GM23338 (cell line): ENCODE measurements at regions not wholly inside any gene's neighbourhood (a gene's known extent, or its start where the extent isn't known, plus 50 kb on each side); places are given as distances from the start of the nearest gene placed in this dataset.

Source experiments
- ATAC-seq: fragments of 200-7000 bp; cut with Tn5 transposase; 3 replicates; pipeline ENCODE4 v1.9.1; 2020
- DNase-seq: peaks from one replicate; pipeline ENCODE4 v3.0.0-alpha.2; 2015; ENCODE audit warnings: low spot score
- H2AFZ ChIP-seq: fragments of 200-600 bp; sonication (generic); 2 replicates; pipeline ENCODE4 v1.8.0; 2016; ENCODE audit warnings: antibody characterized with exemption, mild to moderate bottlenecking, moderate library complexity
- H3F3A ChIP-seq: fragments of 200-600 bp; sonication (generic); replicated peaks from 2 replicates; pipeline ENCODE4 v1.8.0; 2017; ENCODE audit warnings: antibody characterized with exemption, mixed run types, low read depth
- H3K27ac ChIP-seq: fragments of 200-600 bp; sonication (generic); 2 replicates; pipeline ENCODE4 v1.6.1; 2016; ENCODE audit warnings: low read depth
- H3K27me3 ChIP-seq: fragments of 200-600 bp; sonication (generic); 2 replicates; pipeline ENCODE4 v1.8.0; 2016; ENCODE audit warnings: mild to moderate bottlenecking, mixed run types, moderate library complexity; ENCODE audit not compliant: insufficient read depth
- H3K36me3 ChIP-seq: fragments of 200-600 bp; sonication (generic); 2 replicates; pipeline ENCODE4 v1.8.0; 2016; ENCODE audit warnings: mild to moderate bottlenecking; ENCODE audit not compliant: insufficient read depth
- H3K4me1 ChIP-seq: fragments of 200-600 bp; sonication (generic); 2 replicates; pipeline ENCODE4 v1.8.0; 2016; ENCODE audit warnings: mild to moderate bottlenecking, moderate library complexity; ENCODE audit not compliant: insufficient read depth
- H3K4me2 ChIP-seq: fragments of 200-600 bp; sonication (generic); 2 replicates; pipeline ENCODE4 v1.7.1; 2017; ENCODE audit warnings: mixed run types
- H3K4me3 ChIP-seq: fragments of 200-600 bp; sonication (generic); 2 replicates; pipeline ENCODE4 v1.6.1; 2016; ENCODE audit warnings: mixed run types
- H3K79me2 ChIP-seq: fragments of 200-600 bp; sonication (generic); replicated peaks from 2 replicates; pipeline ENCODE4 v1.8.0; 2017; ENCODE audit warnings: mild to moderate bottlenecking; ENCODE audit not compliant: insufficient read depth
- H3K9me2 ChIP-seq: fragments of 200-600 bp; sonication (generic); 2 replicates; pipeline ENCODE4 v1.8.0; 2017; ENCODE audit not compliant: insufficient read depth
- H4K20me1 ChIP-seq: fragments of 200-600 bp; sonication (generic); replicated peaks from 2 replicates; pipeline ENCODE4 v1.8.0; 2017; ENCODE audit warnings: mild to moderate bottlenecking; ENCODE audit not compliant: insufficient read depth
- H3K27ac Mint-ChIP-seq: 2 replicates; pipeline ENCODE4 v1.8.0; 2020; ENCODE audit warnings: inconsistent platforms, mild to moderate bottlenecking, moderate library complexity, mixed read lengths
- H3K27me3 Mint-ChIP-seq: 3 replicates; pipeline ENCODE4 v1.8.0; 2022; ENCODE audit warnings: low read depth, mild to moderate bottlenecking, moderate library complexity, mixed read lengths, inconsistent platforms; ENCODE audit not compliant: insufficient read depth, poor library complexity
- H3K36me3 Mint-ChIP-seq: 3 replicates; pipeline ENCODE4 v1.8.0; 2021; ENCODE audit warnings: low read depth, mild to moderate bottlenecking, inconsistent platforms, moderate library complexity, mixed read lengths
- H3K4me1 Mint-ChIP-seq: 3 replicates; pipeline ENCODE4 v1.8.0; 2020; ENCODE audit warnings: mild to moderate bottlenecking, inconsistent platforms, mixed read lengths
- H3K4me3 Mint-ChIP-seq: 3 replicates; pipeline ENCODE4 v1.8.0; 2021; ENCODE audit warnings: moderate library complexity, mild to moderate bottlenecking, inconsistent platforms, mixed read lengths
- H3K9me3 Mint-ChIP-seq: 3 replicates; pipeline ENCODE4 v1.8.0; 2020; ENCODE audit warnings: moderate library complexity, mild to moderate bottlenecking, inconsistent platforms, mixed read lengths
- CREB1 ChIP-seq: fragments of 250-450 bp; sonication (Bioruptor Pico); IDR thresholded peaks from 2 replicates; pipeline ENCODE4 v1.5.0; 2020; ENCODE audit warnings: low read depth, mild to moderate bottlenecking, moderate library complexity
- EZH2 ChIP-seq: fragments of 200-600 bp; sonication (generic); IDR thresholded peaks from one replicate; pipeline ENCODE4 v1.8.0; 2017; ENCODE audit warnings: antibody characterized with exemption, mild to moderate bottlenecking, low read depth; ENCODE audit not compliant: unreplicated experiment
- EZH2phosphoT487 ChIP-seq: fragments of 200-600 bp; sonication (generic); IDR thresholded peaks from one replicate; pipeline ENCODE4 v1.8.1; 2018; ENCODE audit warnings: antibody characterized with exemption; ENCODE audit not compliant: unreplicated experiment
- JUNB ChIP-seq: IDR thresholded peaks from one replicate; pipeline ENCODE4 v1.6.1; 2016; ENCODE audit warnings: antibody characterized with exemption; ENCODE audit not compliant: unreplicated experiment
- NANOG ChIP-seq: IDR thresholded peaks from 2 replicates; pipeline ENCODE4 v1.6.1; 2016; ENCODE audit warnings: antibody characterized with exemption, borderline replicate concordance
- POLR2AphosphoS5 ChIP-seq: IDR thresholded peaks from 2 replicates; pipeline ENCODE4 v1.6.1; 2016; ENCODE audit warnings: antibody characterized with exemption, low read depth
- STAT1 ChIP-seq: IDR thresholded peaks from one replicate; pipeline ENCODE4 v1.6.1; 2016; ENCODE audit warnings: antibody characterized with exemption; ENCODE audit not compliant: unreplicated experiment
- ZNF114 ChIP-seq: fragments of 250-450 bp; sonication (Bioruptor Pico); IDR thresholded peaks from 2 replicates; pipeline ENCODE4 v1.5.0; 2020; ENCODE audit warnings: mild to moderate bottlenecking, moderate library complexity
- ZNF331 ChIP-seq: fragments of 250-450 bp; sonication (Bioruptor Pico); IDR thresholded peaks from 2 replicates; pipeline ENCODE4 v1.5.0; 2020; ENCODE audit warnings: low read depth, mild to moderate bottlenecking, moderate library complexity
- ZNF462 ChIP-seq: fragments of 250-450 bp; sonication (Bioruptor Pico); IDR thresholded peaks from 2 replicates; pipeline ENCODE4 v1.5.0; 2020; ENCODE audit warnings: mild to moderate bottlenecking, moderate library complexity
- TF ChIP-seq, protein P1 (sequence below): IDR thresholded peaks from one replicate; pipeline ENCODE4 v1.6.1; 2018; ENCODE audit warnings: antibody characterized with exemption; ENCODE audit not compliant: unreplicated experiment
- TF ChIP-seq, protein P2 (sequence below): IDR thresholded peaks from 2 replicates; pipeline ENCODE4 v1.6.1; 2016; ENCODE audit warnings: antibody characterized with exemption

DNA sequence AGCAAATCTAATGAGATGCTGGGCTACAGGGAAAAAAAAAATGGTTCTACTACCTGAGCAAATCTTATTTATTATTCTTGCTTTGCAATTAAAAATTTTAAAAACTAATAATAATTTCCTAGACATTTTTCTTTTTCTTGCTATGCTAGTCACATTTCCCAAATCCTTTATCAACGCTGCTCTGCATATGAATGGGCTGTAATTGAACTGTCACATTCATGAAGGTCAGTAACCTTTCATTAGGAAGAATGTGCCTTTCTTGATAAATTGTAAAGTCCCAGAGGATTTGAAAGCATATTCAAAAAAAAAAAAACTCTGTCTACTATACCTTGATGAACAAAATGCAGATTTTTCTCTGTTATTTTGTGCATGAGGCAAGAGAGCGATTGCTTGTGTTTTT lies 538.7 kb upstream of the ID4 start:
- H3F3A ChIP-seq: no peaks in the 10 kb centered on the region
- H3K36me3 ChIP-seq: no peaks in the 10 kb centered on the region
- peak overlapping the region; percentile 18 for H3K4me2 ChIP-seq
- H3K4me1 ChIP-seq: peaks cover 18% of the 10 kb centered on the region
- H3K4me3 ChIP-seq: no peak overlapping the region
- H3K79me2 ChIP-seq: no peaks in the 10 kb centered on the region
- Mint-ChIP-seq H3K4me3 (no peak overlapping the region), H3K36me3 (no peaks in the 10 kb centered on the region), H3K27ac (0 out of 2 replicates have a peak overlapping the region, but pooled peaks have one; percentile 71), H3K4me1 (peaks cover 15% of the 10 kb centered on the region), H3K27me3 (peaks cover 3% of the 10 kb centered on the region), H3K9me3 (no peaks in the 10 kb centered on the region)
- DNase-seq: peak; percentile 32
- H4K20me1 ChIP-seq: no peaks in the 10 kb centered on the region
- H3K27ac ChIP-seq: no peak overlapping the region
- no peak for TF ChIP-seq EZH2phosphoT487
- TF ChIP-seq ZNF114: no peak
- no peak for TF ChIP-seq STAT1
- TF ChIP-seq NANOG: 0 out of 2 replicates have a peak, but pooled peaks have one; percentile 39
- TF ChIP-seq POLR2AphosphoS5: no peak
- peak; percentile 52; the same call in 2 of the 3 replicates for ATAC-seq
- H3K9me2 ChIP-seq: 0 out of 2 replicates have a peak, but pooled peaks cover 3% of the 10 kb centered on the region
- no peaks in the 10 kb centered on the region for H3K27me3 ChIP-seq
- no peak overlapping the region for H2AFZ ChIP-seq

GRCh38 chr6:19299129-19299528 lies 538.0 kb upstream of the ID4 start:
- Mint-ChIP-seq H3K27me3 (peaks cover 3% of the 10 kb centered on the region), H3K36me3 (no peaks in the 10 kb centered on the region), H3K9me3 (no peaks in the 10 kb centered on the region), H3K4me1 (peaks cover 15% of the 10 kb centered on the region), H3K27ac (peak overlapping the region; percentile 71), H3K4me3 (no peak overlapping the region)
- DNase-seq (no peak), ATAC-seq (no peak)
- H4K20me1 ChIP-seq: no peaks in the 10 kb centered on the region
- no peak overlapping the region for H2AFZ ChIP-seq
- H3K27me3 ChIP-seq: no peaks in the 10 kb centered on the region
- H3K9me2 ChIP-seq: 0 out of 2 replicates have a peak, but pooled peaks cover 3% of the 10 kb centered on the region
- no peak overlapping the region for H3K27ac ChIP-seq
- no peak overlapping the region for H3K4me3 ChIP-seq
- peak overlapping the region; percentile 18 for H3K4me2 ChIP-seq
- H3K36me3 ChIP-seq: no peaks in the 10 kb centered on the region
- H3K79me2 ChIP-seq: no peaks in the 10 kb centered on the region
- peaks cover 18% of the 10 kb centered on the region for H3K4me1 ChIP-seq
- no peaks in the 10 kb centered on the region for H3F3A ChIP-seq
- TF ChIP-seq STAT1 (no peak), CREB1 (CRISPR knock-in tag) (no peak), POLR2AphosphoS5 (no peak), EZH2 (no peak), JUNB (no peak), ZNF114 (no peak), ZNF331 (CRISPR knock-in tag) (no peak), ZNF462 (CRISPR knock-in tag) (no peak), NANOG (no peak), EZH2phosphoT487 (no peak)
- TF ChIP-seq, protein P1, sequence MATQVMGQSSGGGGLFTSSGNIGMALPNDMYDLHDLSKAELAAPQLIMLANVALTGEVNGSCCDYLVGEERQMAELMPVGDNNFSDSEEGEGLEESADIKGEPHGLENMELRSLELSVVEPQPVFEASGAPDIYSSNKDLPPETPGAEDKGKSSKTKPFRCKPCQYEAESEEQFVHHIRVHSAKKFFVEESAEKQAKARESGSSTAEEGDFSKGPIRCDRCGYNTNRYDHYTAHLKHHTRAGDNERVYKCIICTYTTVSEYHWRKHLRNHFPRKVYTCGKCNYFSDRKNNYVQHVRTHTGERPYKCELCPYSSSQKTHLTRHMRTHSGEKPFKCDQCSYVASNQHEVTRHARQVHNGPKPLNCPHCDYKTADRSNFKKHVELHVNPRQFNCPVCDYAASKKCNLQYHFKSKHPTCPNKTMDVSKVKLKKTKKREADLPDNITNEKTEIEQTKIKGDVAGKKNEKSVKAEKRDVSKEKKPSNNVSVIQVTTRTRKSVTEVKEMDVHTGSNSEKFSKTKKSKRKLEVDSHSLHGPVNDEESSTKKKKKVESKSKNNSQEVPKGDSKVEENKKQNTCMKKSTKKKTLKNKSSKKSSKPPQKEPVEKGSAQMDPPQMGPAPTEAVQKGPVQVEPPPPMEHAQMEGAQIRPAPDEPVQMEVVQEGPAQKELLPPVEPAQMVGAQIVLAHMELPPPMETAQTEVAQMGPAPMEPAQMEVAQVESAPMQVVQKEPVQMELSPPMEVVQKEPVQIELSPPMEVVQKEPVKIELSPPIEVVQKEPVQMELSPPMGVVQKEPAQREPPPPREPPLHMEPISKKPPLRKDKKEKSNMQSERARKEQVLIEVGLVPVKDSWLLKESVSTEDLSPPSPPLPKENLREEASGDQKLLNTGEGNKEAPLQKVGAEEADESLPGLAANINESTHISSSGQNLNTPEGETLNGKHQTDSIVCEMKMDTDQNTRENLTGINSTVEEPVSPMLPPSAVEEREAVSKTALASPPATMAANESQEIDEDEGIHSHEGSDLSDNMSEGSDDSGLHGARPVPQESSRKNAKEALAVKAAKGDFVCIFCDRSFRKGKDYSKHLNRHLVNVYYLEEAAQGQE: no peak
- TF ChIP-seq, protein P2, sequence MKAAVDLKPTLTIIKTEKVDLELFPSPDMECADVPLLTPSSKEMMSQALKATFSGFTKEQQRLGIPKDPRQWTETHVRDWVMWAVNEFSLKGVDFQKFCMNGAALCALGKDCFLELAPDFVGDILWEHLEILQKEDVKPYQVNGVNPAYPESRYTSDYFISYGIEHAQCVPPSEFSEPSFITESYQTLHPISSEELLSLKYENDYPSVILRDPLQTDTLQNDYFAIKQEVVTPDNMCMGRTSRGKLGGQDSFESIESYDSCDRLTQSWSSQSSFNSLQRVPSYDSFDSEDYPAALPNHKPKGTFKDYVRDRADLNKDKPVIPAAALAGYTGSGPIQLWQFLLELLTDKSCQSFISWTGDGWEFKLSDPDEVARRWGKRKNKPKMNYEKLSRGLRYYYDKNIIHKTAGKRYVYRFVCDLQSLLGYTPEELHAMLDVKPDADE: no peak
